Mesodermal cell (in vitro differentiated cells): ENCODE measurements at regions not wholly inside any gene's neighbourhood (a gene's known extent, or its start where the extent isn't known, plus 50 kb on each side); places are given as distances from the start of the nearest gene placed in this dataset.
A peak's percentile ranks its signal among the peaks of the same experiment; 100 is the strongest.

Source experiments
- H3K27ac ChIP-seq: 2 replicates; pipeline ENCODE4 v1.7.0; 2013; ENCODE audit warnings: mild to moderate bottlenecking, low read depth, low read length, moderate library complexity; ENCODE audit not compliant: severe bottlenecking
- H3K36me3 ChIP-seq: 2 replicates; pipeline ENCODE4 v1.7.1; 2013; ENCODE audit warnings: mild to moderate bottlenecking, low read length, moderate library complexity; ENCODE audit not compliant: control insufficient read depth, insufficient read depth
- H3K4me1 ChIP-seq: one replicate; pipeline ENCODE4 v1.7.1; 2013; ENCODE audit warnings: mild to moderate bottlenecking, low read length; ENCODE audit not compliant: insufficient read depth, control insufficient read depth, poor library complexity, severe bottlenecking
- H3K4me3 ChIP-seq: 2 replicates; pipeline ENCODE4 v1.7.0; 2013; ENCODE audit warnings: low read length, control low read depth, mild to moderate bottlenecking; ENCODE audit not compliant: insufficient read depth, poor library complexity, severe bottlenecking; ENCODE audit errors: extremely low read depth
- H3K9me3 ChIP-seq: 2 replicates; pipeline ENCODE4 v1.7.1; 2013; ENCODE audit warnings: mild to moderate bottlenecking, low read length, moderate library complexity; ENCODE audit not compliant: control insufficient read depth
- WGBS, 2 experiments: methylation state at CpG; one replicate each; pipeline ENCODE4 v1.1.5; 2013; ENCODE audit warnings: missing lambda C conversion rate in 2 of 2; ENCODE audit not compliant: insufficient coverage in 2 of 2; 5-methylcytosine and 5-hydroxymethylcytosine counted together

GRCh38 chr3:90010341-90010740 lies 902.9 kb downstream of the EPHA3 start:
- H3K4me3 ChIP-seq = no peak overlapping the region
- 21 to 30% methylated on average over 2 to 3 of the region's 3 CpGs for WGBS, 2 experiments
- H3K9me3 ChIP-seq = no peaks in the 10 kb centered on the region
- H3K27ac ChIP-seq = peak overlapping the region; percentile 90
- no peaks in the 10 kb centered on the region for H3K36me3 ChIP-seq
- peaks cover 7% of the 10 kb centered on the region for H3K4me1 ChIP-seq

DNA sequence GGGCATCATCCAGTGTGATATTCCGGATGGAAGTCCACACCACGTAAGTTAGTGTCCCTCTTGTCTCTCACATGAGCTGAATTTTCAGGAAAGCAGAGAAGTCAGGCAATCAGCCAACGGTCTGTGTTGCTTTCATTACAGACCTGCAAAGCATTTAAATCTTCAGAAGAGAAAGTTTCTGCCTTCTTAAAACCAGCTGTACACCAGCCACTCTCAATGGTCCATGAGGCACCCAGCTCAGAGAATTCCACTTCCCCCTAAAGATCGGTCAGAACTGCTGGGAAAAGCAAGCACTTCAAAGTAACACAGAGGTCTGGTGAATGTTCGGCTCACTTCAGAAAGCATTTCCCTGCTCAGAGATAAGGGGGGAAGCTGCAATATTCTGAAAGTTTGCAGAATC lies 903.7 kb downstream of the EPHA3 start:
- Histone ChIP-seq H3K36me3 (no peaks in the 10 kb centered on the region), H3K27ac (peak overlapping the region; percentile 90), H3K9me3 (no peaks in the 10 kb centered on the region), H3K4me1 (peaks cover 9% of the 10 kb centered on the region), H3K4me3 (no peak overlapping the region)
- WGBS, 2 experiments = 76 to 83% methylated on average over 3 of the region's 5 CpGs

GRCh38 chr3:90011596-90011995 lies 904.2 kb downstream of the EPHA3 start:
- Histone ChIP-seq H3K27ac (peak overlapping the region; percentile 90), H3K4me3 (no peak overlapping the region), H3K9me3 (no peaks in the 10 kb centered on the region), H3K36me3 (no peaks in the 10 kb centered on the region), H3K4me1 (peaks cover 13% of the 10 kb centered on the region)
- 70 to 95% methylated on average over 2 to 3 of the region's 4 CpGs for WGBS, 2 experiments

- H3K9me3 ChIP-seq = no peaks in the 10 kb centered on the region
- H3K4me3 ChIP-seq = no peak overlapping the region
- no peaks in the 10 kb centered on the region for H3K36me3 ChIP-seq
- peaks cover 16% of the 10 kb centered on the region for H3K4me1 ChIP-seq
- no peak overlapping the region for H3K27ac ChIP-seq
- 90 to 100% methylated on average over 1 of the region's 2 CpGs for WGBS, 2 experiments
Observed at GRCh38 chr3:90011996-90012395, 904.6 kb downstream of the EPHA3 start.

DNA sequence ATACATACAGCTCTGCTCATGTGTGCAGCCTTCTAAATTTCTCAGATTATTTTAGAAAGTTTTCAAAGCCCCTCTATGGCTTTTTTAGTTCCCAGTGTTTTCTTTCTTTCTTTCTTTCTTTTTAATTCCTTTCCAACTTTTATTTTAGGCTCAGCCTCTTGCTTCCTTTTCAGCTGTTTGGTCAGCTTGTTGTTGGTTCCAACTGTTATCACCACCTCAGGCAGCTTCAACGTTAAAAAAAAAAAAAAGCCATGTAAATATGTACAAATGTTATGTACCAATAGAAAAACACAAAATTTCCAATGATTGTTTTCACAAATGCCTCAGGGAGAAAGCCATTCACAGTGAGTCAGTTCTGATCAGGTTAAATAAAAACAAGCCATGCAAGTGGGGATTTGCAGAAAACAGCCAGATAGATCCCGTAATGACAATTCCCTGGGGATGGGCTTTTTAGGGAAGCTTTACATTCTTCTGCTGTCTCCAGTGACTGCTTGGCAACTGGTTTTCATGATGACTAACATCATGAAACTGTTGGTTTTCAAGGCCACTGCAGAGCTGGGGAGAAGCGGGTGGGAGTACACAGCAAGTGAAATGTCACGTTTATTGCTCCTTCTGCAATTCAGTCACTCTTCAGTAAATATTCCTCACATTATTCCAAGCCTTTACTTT lies 908.4 kb downstream of the EPHA3 start:
- no peak overlapping the region for H3K4me3 ChIP-seq
- no peaks in the 10 kb centered on the region for H3K36me3 ChIP-seq
- peak overlapping the region; percentile 80 for H3K27ac ChIP-seq
- H3K4me1 ChIP-seq = peaks cover 16% of the 10 kb centered on the region
- H3K9me3 ChIP-seq = no peaks in the 10 kb centered on the region
- 11 to 44% methylated on average over 1 to 3 of the region's 4 CpGs for WGBS, 2 experiments

DNA sequence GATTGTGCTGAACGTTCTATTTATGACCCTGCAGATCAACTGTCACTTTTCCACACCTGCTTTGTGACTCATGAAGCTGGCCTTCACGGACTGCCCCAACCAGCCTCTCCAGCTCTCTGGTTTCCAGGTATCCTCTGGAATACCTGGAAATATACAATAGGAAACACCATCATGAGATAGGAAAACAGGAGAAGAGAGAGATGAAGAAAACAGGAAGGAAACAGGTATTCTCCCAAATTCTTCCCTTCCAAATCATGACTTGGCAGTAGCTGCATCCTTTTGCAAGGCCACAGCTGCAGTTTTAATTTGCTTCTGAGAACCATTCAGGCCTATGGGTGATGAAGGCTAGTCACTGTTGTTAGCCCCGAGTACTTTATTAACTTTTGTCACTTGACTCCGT lies 909.1 kb downstream of the EPHA3 start:
- Histone ChIP-seq H3K4me3 (no peak overlapping the region), H3K9me3 (no peaks in the 10 kb centered on the region), H3K36me3 (no peaks in the 10 kb centered on the region), H3K4me1 (peaks cover 16% of the 10 kb centered on the region), H3K27ac (peak overlapping the region; percentile 13)
- WGBS, 2 experiments = 70 to 100% methylated on average over 2 of the region's 4 CpGs

GRCh38 chr3:90018779-90019178 lies 911.4 kb downstream of the EPHA3 start:
- Histone ChIP-seq H3K27ac (no peak overlapping the region), H3K36me3 (no peaks in the 10 kb centered on the region), H3K4me3 (no peak overlapping the region), H3K9me3 (no peaks in the 10 kb centered on the region), H3K4me1 (peaks cover 16% of the 10 kb centered on the region)
- WGBS, 2 experiments = no CpG with 5 or more reads among the region's 1 CpG

DNA sequence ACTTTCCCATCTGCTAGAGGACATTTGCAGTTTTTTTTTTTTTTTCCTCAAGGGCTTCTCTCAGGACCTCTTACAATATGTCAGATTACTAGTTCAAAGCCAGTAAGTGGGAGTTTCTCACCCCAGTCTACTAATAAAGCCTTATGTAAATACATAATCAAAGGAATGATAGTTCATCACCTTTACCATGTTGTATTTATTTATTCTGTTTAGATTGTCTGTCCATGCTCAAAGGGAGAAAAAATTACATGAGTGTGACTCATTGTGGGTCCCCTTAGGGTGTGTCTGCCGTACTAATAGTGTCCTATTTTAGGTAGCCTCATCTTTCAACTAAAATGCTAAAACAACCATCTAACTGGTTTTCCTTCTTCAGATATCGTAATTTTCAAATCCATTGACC lies 917.6 kb downstream of the EPHA3 start:
- Histone ChIP-seq H3K4me1 (peaks cover 7% of the 10 kb centered on the region), H3K36me3 (no peaks in the 10 kb centered on the region), H3K4me3 (no peak overlapping the region), H3K27ac (no peak overlapping the region), H3K9me3 (no peaks in the 10 kb centered on the region)
- WGBS, 2 experiments = 80 to 100% methylated on average over 1 to 2 of the region's 2 CpGs

- Histone ChIP-seq H3K4me1 (peaks cover 7% of the 10 kb centered on the region), H3K27ac (no peak overlapping the region), H3K36me3 (no peaks in the 10 kb centered on the region), H3K9me3 (no peaks in the 10 kb centered on the region), H3K4me3 (no peak overlapping the region)
- no CpG with 5 or more reads among the region's 2 CpGs for WGBS, 2 experiments
Observed at GRCh38 chr3:90026406-90026805, 919.0 kb downstream of the EPHA3 start.

GRCh38 chr3:90031121-90031520 lies 923.7 kb downstream of the EPHA3 start:
- no peaks in the 10 kb centered on the region for H3K9me3 ChIP-seq
- H3K4me1 ChIP-seq = peaks cover 5% of the 10 kb centered on the region
- no peak overlapping the region for H3K4me3 ChIP-seq
- no peaks in the 10 kb centered on the region for H3K36me3 ChIP-seq
- H3K27ac ChIP-seq = no peak overlapping the region

- H3K27ac ChIP-seq = no peak overlapping the region
- no peak overlapping the region for H3K4me3 ChIP-seq
- H3K9me3 ChIP-seq = no peaks in the 10 kb centered on the region
- H3K36me3 ChIP-seq = no peaks in the 10 kb centered on the region
- WGBS, 2 experiments = 48 to 74% methylated on average over 2 to 3 of the region's 6 CpGs
- H3K4me1 ChIP-seq = peaks cover 5% of the 10 kb centered on the region
Observed at GRCh38 chr3:90032980-90033641, 925.7 kb downstream of the EPHA3 start.
